CD4-positive, CD25-positive, alpha-beta regulatory T cell (primary cell): ENCODE measurements at regions not wholly inside any gene's neighbourhood (a gene's known extent, or its start where the extent isn't known, plus 50 kb on each side); places are given as distances from the start of the nearest gene placed in this dataset.

Source experiments
- ATAC-seq, 2 donors: fragments of 150-1000 bp; cut with Tn5 transposase; one replicate each; pipeline ENCODE4 v1.10.0; 2021; ENCODE audit warnings: low read depth in 2 of 2, moderate number of reproducible peaks in 2 of 2, moderate library complexity in 1 of 2
- DNase-seq, 3 donors: peaks; one replicate each; pipeline versions ENCODE4 v3.0.0 to v3.0.0-alpha.2; 2012 to 2022; ENCODE audit warnings: mixed read lengths in 1 of 3
- H3K27ac ChIP-seq: one replicate; pipeline ENCODE4 v1.7.0; 2013; ENCODE audit warnings: mild to moderate bottlenecking, low read length; ENCODE audit not compliant: insufficient read depth, poor library complexity, severe bottlenecking
- H3K27me3 ChIP-seq: one replicate; pipeline ENCODE4 v1.7.0; 2013; ENCODE audit warnings: low read length; ENCODE audit not compliant: control insufficient read depth, insufficient read depth
- H3K36me3 ChIP-seq: one replicate; pipeline ENCODE4 v1.7.0; 2013; ENCODE audit warnings: mild to moderate bottlenecking, low read length, moderate library complexity; ENCODE audit not compliant: control insufficient read depth, insufficient read depth
- H3K4me1 ChIP-seq: 2 replicates; pipeline ENCODE4 v1.7.0; 2013; ENCODE audit warnings: mild to moderate bottlenecking, low read length; ENCODE audit not compliant: insufficient read depth, control insufficient read depth, poor library complexity, severe bottlenecking
- H3K4me3 ChIP-seq: one replicate; pipeline ENCODE4 v1.7.0; 2013; ENCODE audit warnings: low read depth, mild to moderate bottlenecking, low read length, moderate library complexity
- H3K9me3 ChIP-seq, 2 experiments: 1 replicate in 1 of 2; 2 replicates in 1 of 2; pipeline ENCODE4 v1.7.0; 2013; ENCODE audit warnings: low read length in 2 of 2, mild to moderate bottlenecking in 1 of 2, moderate library complexity in 1 of 2; ENCODE audit not compliant: control insufficient read depth in 2 of 2
- H3K27ac Mint-ChIP-seq, 3 donors: one replicate each; pipeline ENCODE4 v1.8.0; 2020 to 2022; ENCODE audit warnings: mild to moderate bottlenecking in 3 of 3, mixed read lengths in 3 of 3, moderate library complexity in 2 of 3
- H3K27me3 Mint-ChIP-seq: one replicate; pipeline ENCODE4 v1.8.0; 2022; ENCODE audit warnings: mild to moderate bottlenecking, mixed read lengths
- H3K36me3 Mint-ChIP-seq: one replicate; pipeline ENCODE4 v1.8.0; 2020; ENCODE audit warnings: mixed read lengths
- H3K4me1 Mint-ChIP-seq, 4 donors: one replicate each; pipeline ENCODE4 v1.8.0; 2020 to 2022; ENCODE audit warnings: mixed read lengths in 4 of 4, mild to moderate bottlenecking in 1 of 4
- H3K4me3 Mint-ChIP-seq, 4 donors: one replicate each; pipeline ENCODE4 v1.8.0; 2020 to 2022; ENCODE audit warnings: mild to moderate bottlenecking in 4 of 4, mixed read lengths in 4 of 4, moderate library complexity in 3 of 4
- H3K9me3 Mint-ChIP-seq, 7 donors: one replicate each; pipeline ENCODE4 v1.8.0; 2020 to 2022; ENCODE audit warnings: mixed read lengths in 7 of 7, mild to moderate bottlenecking in 3 of 7, moderate library complexity in 2 of 7

DNA sequence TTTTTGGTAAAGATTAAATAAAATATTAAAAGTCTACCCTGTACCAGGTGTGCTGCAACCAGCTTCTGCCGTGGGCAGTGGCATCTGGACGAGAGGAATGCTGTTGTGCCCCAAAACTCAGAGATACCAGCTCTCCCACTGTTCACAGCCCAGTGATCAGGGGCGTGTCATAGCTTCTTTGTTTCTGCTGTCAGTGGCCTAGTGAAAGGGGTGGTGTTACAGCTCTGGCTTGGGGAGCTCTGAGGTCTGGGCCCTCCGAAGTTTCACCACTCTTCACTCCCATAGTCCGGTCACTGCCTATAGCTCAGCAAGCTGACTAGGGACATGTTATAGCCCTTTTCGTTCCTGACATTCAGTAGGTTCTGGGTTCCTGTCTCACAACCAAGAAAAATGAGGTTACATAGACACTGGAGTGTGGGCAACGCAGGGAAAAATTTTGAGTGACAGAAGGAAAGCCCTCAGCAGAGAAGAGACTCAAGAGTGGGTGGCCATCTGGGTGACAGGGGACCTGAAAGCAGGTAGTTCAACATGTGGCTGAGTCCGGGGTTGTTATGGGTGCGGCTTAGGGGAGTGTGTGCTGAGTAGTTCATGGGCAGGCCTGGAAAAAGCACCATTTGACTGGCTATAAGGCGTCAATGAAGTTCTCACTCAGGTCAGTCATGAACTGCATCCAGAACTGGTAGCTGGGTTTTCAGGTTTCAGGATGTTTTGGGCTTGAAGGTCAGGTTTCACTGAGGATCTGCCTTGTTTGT, 1184.4 kb upstream of the PABPC4L start:
- ATAC-seq (no peak), DNase-seq (no peak)
- no peaks in the 10 kb centered on the region for H3K27me3 ChIP-seq

DNA sequence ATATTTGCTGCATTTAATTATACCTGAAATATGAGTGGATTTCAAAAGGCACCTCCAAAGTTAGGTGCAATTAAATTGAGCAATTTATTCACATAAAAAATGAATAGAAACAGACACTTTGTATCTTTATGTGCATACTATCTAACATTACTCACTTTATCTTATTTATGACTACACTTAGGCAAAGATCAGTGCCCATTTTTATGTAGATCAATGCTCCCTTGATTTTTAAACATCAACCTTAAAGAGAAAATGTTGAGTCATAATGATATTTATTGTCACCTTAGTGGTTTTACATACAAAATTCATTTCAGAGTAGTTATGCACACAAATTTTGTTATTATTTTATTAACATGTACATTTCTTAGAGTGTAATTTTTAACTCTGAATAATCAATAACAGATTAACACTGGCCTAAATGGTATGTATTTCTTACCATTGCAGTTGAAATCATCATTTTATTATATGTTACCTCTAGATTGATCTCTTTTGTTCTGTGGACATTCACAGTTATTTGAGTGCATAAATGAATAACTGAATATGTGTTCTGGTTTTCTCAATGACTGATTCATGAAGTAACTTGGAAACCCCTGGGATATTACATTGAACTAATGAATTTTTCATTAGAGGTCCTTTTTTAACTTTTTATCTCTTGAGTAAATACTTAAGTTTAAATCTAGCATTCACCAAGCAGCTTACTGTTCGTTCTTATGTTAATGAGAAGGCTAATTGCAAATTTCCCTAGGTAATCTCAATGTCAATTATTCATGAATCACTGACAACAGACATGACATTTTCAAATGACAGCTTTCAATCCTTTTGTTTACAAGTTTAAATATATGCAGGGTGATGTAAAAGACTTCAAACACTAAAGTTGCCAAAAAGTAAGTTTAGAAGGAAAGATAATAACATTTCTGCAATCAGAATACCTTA, 1182.0 kb upstream of the PABPC4L start:
- no peak for ATAC-seq

More for the DNA sequence above, 1184.4 kb upstream of the PABPC4L start:
- peaks cover 0 to 34% (median 2%) of the 10 kb centered on the region in 7 donors for H3K9me3 Mint-ChIP-seq
- no peaks in the 10 kb centered on the region for H3K27me3 Mint-ChIP-seq
- no peaks in the 10 kb centered on the region for H3K36me3 Mint-ChIP-seq
- H3K27ac Mint-ChIP-seq: no peak overlapping the region
- Histone ChIP-seq H3K27ac (no peak overlapping the region), H3K4me3 (no peak overlapping the region), H3K4me1 (no peaks in the 10 kb centered on the region), H3K9me3 (peaks cover 0 to 8% of the 10 kb centered on the region in 2 experiments), H3K36me3 (no peaks in the 10 kb centered on the region)
- H3K4me3 Mint-ChIP-seq: no peak overlapping the region
- H3K4me1 Mint-ChIP-seq: no peaks in the 10 kb centered on the region

DNA sequence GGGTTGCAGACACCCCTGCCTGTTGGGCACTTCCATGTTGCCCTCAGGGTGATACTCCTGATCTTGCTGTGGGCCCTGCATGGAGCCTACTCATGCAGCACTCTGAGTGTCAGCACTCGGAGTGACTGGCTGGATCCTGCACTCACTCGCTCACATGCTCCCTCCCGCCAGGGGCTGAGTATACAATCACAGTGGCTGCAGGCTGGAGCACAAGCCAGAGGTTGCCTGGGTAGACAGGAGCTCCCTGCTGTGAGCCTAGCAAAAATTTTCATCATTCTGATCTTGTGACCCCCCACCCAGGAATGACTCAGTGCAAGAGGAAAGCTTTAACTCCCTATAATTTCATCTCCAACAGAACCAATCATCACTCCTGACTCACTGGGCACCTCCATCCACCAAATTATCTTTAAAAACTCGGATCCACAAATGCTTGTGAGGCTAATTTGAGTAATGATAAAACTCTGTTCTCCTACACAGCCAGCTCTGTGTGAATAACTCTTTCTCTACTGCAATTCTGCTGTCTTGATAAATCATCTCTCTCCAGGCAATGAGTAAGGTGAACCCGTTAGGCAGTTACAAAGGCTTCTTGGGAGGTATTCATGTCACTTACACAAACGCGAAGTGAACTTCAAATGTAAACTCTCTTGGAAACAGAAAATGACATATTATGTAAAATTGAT, 1180.8 kb upstream of the PABPC4L start:
- Histone ChIP-seq H3K9me3 (peaks cover 0 to 8% of the 10 kb centered on the region in 2 experiments), H3K4me3 (no peak overlapping the region), H3K4me1 (no peaks in the 10 kb centered on the region), H3K27me3 (no peaks in the 10 kb centered on the region), H3K27ac (no peak overlapping the region), H3K36me3 (no peaks in the 10 kb centered on the region)
- H3K4me1 Mint-ChIP-seq: no peaks in the 10 kb centered on the region
- DNase-seq (no peak), ATAC-seq (no peak)
- H3K36me3 Mint-ChIP-seq: no peaks in the 10 kb centered on the region
- H3K27ac Mint-ChIP-seq: no peak overlapping the region
- H3K4me3 Mint-ChIP-seq: no peak overlapping the region
- no peaks in the 10 kb centered on the region for H3K27me3 Mint-ChIP-seq
- peaks cover 1 to 36% (median 12%) of the 10 kb centered on the region in 7 donors for H3K9me3 Mint-ChIP-seq

More for the DNA sequence above, 1182.0 kb upstream of the PABPC4L start:
- Mint-ChIP-seq H3K4me3 (no peak overlapping the region), H3K27ac (no peak overlapping the region), H3K9me3 (peaks cover under 1 to 35% (median 2%) of the 10 kb centered on the region in 7 donors), H3K27me3 (no peaks in the 10 kb centered on the region), H3K4me1 (no peaks in the 10 kb centered on the region), H3K36me3 (no peaks in the 10 kb centered on the region)
- Histone ChIP-seq H3K27ac (no peak overlapping the region), H3K36me3 (no peaks in the 10 kb centered on the region), H3K27me3 (no peaks in the 10 kb centered on the region), H3K4me1 (no peaks in the 10 kb centered on the region), H3K9me3 (peaks cover 0 to 8% of the 10 kb centered on the region in 2 experiments), H3K4me3 (no peak overlapping the region)
- DNase-seq: no peak

DNA sequence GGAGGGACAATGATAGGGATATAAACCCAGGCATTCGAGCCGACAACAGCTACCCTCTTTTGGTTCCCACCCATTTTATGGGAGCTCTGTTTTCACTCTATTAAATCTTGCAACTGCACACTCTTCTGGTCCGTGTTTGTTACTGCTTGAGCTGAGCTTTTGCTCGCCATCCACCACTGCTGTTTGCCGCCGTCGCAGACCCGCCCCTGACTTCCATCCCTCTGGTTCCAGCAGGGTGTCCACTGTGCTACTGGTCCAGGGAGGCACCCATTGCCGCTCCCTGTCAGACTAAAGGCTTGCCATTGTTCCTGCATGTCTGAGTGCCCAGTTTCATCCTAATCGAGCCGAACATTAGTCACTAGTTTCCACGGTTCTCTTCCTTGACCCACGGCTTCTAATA, 1170.5 kb upstream of the PABPC4L start:
- Mint-ChIP-seq H3K4me1 (no peaks in the 10 kb centered on the region), H3K9me3 (peaks cover 0 to 25% (median 6%) of the 10 kb centered on the region in 7 donors), H3K36me3 (no peaks in the 10 kb centered on the region), H3K27ac (no peak overlapping the region), H3K4me3 (no peak overlapping the region), H3K27me3 (no peaks in the 10 kb centered on the region)
- Histone ChIP-seq H3K9me3 (peaks cover 0 to 8% of the 10 kb centered on the region in 2 experiments), H3K36me3 (no peaks in the 10 kb centered on the region), H3K27me3 (no peaks in the 10 kb centered on the region), H3K27ac (no peak overlapping the region), H3K4me3 (no peak overlapping the region), H3K4me1 (no peaks in the 10 kb centered on the region)
- DNase-seq: no peak
- no peak for ATAC-seq

GRCh38 chr4:135371137-135371536, 1169.5 kb upstream of the PABPC4L start:
- ATAC-seq: no peak
- Histone ChIP-seq H3K27ac (no peak overlapping the region), H3K4me3 (no peak overlapping the region), H3K4me1 (no peaks in the 10 kb centered on the region), H3K36me3 (no peaks in the 10 kb centered on the region), H3K27me3 (no peaks in the 10 kb centered on the region), H3K9me3 (peaks cover 0 to 6% of the 10 kb centered on the region in 2 experiments)
- DNase-seq: no peak
- H3K27ac Mint-ChIP-seq: no peak overlapping the region
- H3K36me3 Mint-ChIP-seq: no peaks in the 10 kb centered on the region
- H3K4me3 Mint-ChIP-seq: no peak overlapping the region
- no peaks in the 10 kb centered on the region for H3K4me1 Mint-ChIP-seq
- no peaks in the 10 kb centered on the region for H3K27me3 Mint-ChIP-seq
- H3K9me3 Mint-ChIP-seq: peaks cover 0 to 23% (median 6%) of the 10 kb centered on the region in 7 donors

- Mint-ChIP-seq H3K9me3 (peaks cover 0 to 19% (median 6%) of the 10 kb centered on the region in 7 donors), H3K36me3 (no peaks in the 10 kb centered on the region), H3K4me3 (no peak overlapping the region), H3K27ac (no peak overlapping the region), H3K27me3 (no peaks in the 10 kb centered on the region), H3K4me1 (no peaks in the 10 kb centered on the region)
- no peaks in the 10 kb centered on the region for H3K27me3 ChIP-seq
- DNase-seq (no peak), ATAC-seq (no peak)
- H3K4me3 ChIP-seq: no peak overlapping the region
- no peaks in the 10 kb centered on the region for H3K4me1 ChIP-seq
- H3K27ac ChIP-seq: no peak overlapping the region
- H3K9me3 ChIP-seq: peaks cover 0 to 4% of the 10 kb centered on the region in 2 experiments
- no peaks in the 10 kb centered on the region for H3K36me3 ChIP-seq
These were observed 1167.2 kb upstream of the PABPC4L start for GRCh38 chr4:135368831-135369230.

DNA sequence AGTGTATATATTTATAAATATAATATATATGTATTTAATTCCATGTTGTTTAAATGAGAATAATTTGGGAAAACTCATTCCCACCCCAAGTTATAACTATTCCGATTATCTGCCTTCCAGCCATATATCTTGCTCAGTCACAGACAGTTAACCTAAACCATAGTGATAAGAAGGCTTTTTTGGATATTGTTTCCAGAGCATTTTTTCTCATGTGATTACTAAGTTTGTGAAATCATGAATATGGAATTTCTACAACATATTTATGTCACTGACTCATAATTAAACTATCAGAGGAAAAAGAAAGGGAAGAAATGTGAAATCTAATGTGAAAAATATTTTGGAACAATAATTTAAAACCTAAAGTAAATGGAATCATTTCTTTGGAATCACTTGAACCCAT, 1163.5 kb upstream of the PABPC4L start:
- no peak overlapping the region for H3K4me3 ChIP-seq
- Mint-ChIP-seq H3K9me3 (peaks cover 0 to 12% (median 1%) of the 10 kb centered on the region in 7 donors), H3K36me3 (no peaks in the 10 kb centered on the region), H3K4me3 (no peak overlapping the region), H3K27me3 (no peaks in the 10 kb centered on the region), H3K4me1 (no peaks in the 10 kb centered on the region), H3K27ac (no peak overlapping the region)
- H3K4me1 ChIP-seq: no peaks in the 10 kb centered on the region
- no peak for DNase-seq
- no peaks in the 10 kb centered on the region for H3K36me3 ChIP-seq
- no peak for ATAC-seq
- H3K9me3 ChIP-seq: peaks cover 0 to 4% of the 10 kb centered on the region in 2 experiments
- H3K27ac ChIP-seq: no peak overlapping the region
- no peaks in the 10 kb centered on the region for H3K27me3 ChIP-seq
